CD14-positive monocyte (primary cell): ENCODE measurements at regions not wholly inside any gene's neighbourhood (a gene's known extent, or its start where the extent isn't known, plus 50 kb on each side); places are given as distances from the start of the nearest gene placed in this dataset.

Experiments used
- DNase-seq, 3 donors: peaks; one replicate each; pipeline ENCODE4 v3.0.0-alpha.2; 2011 to 2022
- H2AFZ ChIP-seq: 2 replicates; pipeline ENCODE4 v1.6.0; 2012; ENCODE audit warnings: mild to moderate bottlenecking, low read depth, low read length, inconsistent platforms; ENCODE audit not compliant: insufficient read depth, poor library complexity, severe bottlenecking
- H3K27ac ChIP-seq, 2 donors: 1 replicate in 1 of 2; 2 replicates in 1 of 2; pipeline ENCODE4 v1.5.1; 2012 to 2013; ENCODE audit warnings: low read length in 2 of 2, control low read depth in 1 of 2, inconsistent platforms in 1 of 2, low read depth in 1 of 2, mild to moderate bottlenecking in 1 of 2
- H3K27me3 ChIP-seq, 2 donors: one replicate each; pipeline versions ENCODE4 v1.6.0 to v1.6.1; 2011 to 2013; ENCODE audit warnings: low read length in 2 of 2; ENCODE audit not compliant: control insufficient read depth in 2 of 2, insufficient read depth in 2 of 2
- H3K36me3 ChIP-seq, 2 donors: replicated peaks in 1 of 2; 1 replicate in 1 of 2; 2 replicates in 1 of 2; pipeline versions ENCODE4 v1.5.1 to v1.6.1; 2012 to 2013; ENCODE audit warnings: low read length in 2 of 2, control low read depth in 1 of 2, inconsistent platforms in 1 of 2, mild to moderate bottlenecking in 1 of 2; ENCODE audit not compliant: insufficient read depth in 2 of 2, control insufficient read depth in 1 of 2
- H3K4me1 ChIP-seq, 2 donors: 1 replicate in 1 of 2; 2 replicates in 1 of 2; pipeline versions ENCODE4 v1.5.1 to v1.6.1; 2012 to 2013; ENCODE audit warnings: low read length in 2 of 2, control low read depth in 1 of 2, inconsistent platforms in 1 of 2, mild to moderate bottlenecking in 1 of 2, moderate library complexity in 1 of 2; ENCODE audit not compliant: insufficient read depth in 2 of 2, control insufficient read depth in 1 of 2
- H3K4me2 ChIP-seq: replicated peaks from 2 replicates; pipeline ENCODE3; 2012; ENCODE audit warnings: low read length, moderate library complexity, mild to moderate bottlenecking; ENCODE audit not compliant: poor library complexity, severe bottlenecking; ENCODE audit errors: extremely low read depth
- H3K4me3 ChIP-seq, 3 experiments: fragments of 200-600 bp in 1 of 3; sonication (generic) in 1 of 3; replicated peaks in 1 of 3; 1 replicate in 2 of 3; 2 replicates in 1 of 3; pipeline ENCODE4 v1.5.1; 2011 to 2013; ENCODE audit warnings: low read length in 3 of 3, mild to moderate bottlenecking in 3 of 3, control low read depth in 2 of 3, low read depth in 2 of 3, inconsistent platforms in 1 of 3, moderate library complexity in 1 of 3
- H3K79me2 ChIP-seq: 2 replicates; pipeline ENCODE4 v1.6.0; 2012; ENCODE audit warnings: mild to moderate bottlenecking, control low read depth, inconsistent platforms, low read length, moderate library complexity; ENCODE audit not compliant: insufficient read depth
- H3K9ac ChIP-seq: 2 replicates; pipeline ENCODE4 v1.6.0; 2017; ENCODE audit warnings: low read length, mild to moderate bottlenecking; ENCODE audit not compliant: insufficient read depth, poor library complexity, severe bottlenecking
- H3K9me3 ChIP-seq, 2 donors: replicated peaks in 1 of 2; 1 replicate in 1 of 2; 2 replicates in 1 of 2; pipeline versions ENCODE4 v1.5.1 to v1.6.1; 2012 to 2013; ENCODE audit warnings: low read length in 2 of 2, control low read depth in 1 of 2; ENCODE audit not compliant: control insufficient read depth in 1 of 2, insufficient read depth in 1 of 2
- H4K20me1 ChIP-seq: 2 replicates; pipeline ENCODE4 v1.6.0; 2012; ENCODE audit warnings: mild to moderate bottlenecking, low read length, control low read depth, moderate library complexity; ENCODE audit not compliant: insufficient read depth
- H3K27ac Mint-ChIP-seq, 7 donors: one replicate each; pipeline ENCODE4 v1.8.0; 2020; ENCODE audit warnings: mild to moderate bottlenecking in 7 of 7, mixed read lengths in 7 of 7, moderate library complexity in 6 of 7, inconsistent platforms in 2 of 7
- H3K27me3 Mint-ChIP-seq, 3 donors: one replicate each; pipeline ENCODE4 v1.8.0; 2021 to 2022; ENCODE audit warnings: low read depth in 3 of 3, mild to moderate bottlenecking in 3 of 3, mixed read lengths in 3 of 3, moderate library complexity in 3 of 3, inconsistent platforms in 1 of 3
- H3K36me3 Mint-ChIP-seq, 2 donors: one replicate each; pipeline ENCODE4 v1.8.0; 2020; ENCODE audit warnings: mixed read lengths in 2 of 2, inconsistent platforms in 1 of 2, mild to moderate bottlenecking in 1 of 2
- H3K4me1 Mint-ChIP-seq: one replicate; pipeline ENCODE4 v1.8.0; 2020; ENCODE audit warnings: mild to moderate bottlenecking, mixed read lengths
- H3K4me3 Mint-ChIP-seq, 2 donors: one replicate each; pipeline ENCODE4 v1.8.0; 2020; ENCODE audit warnings: mild to moderate bottlenecking in 2 of 2, mixed read lengths in 2 of 2, moderate library complexity in 1 of 2
- H3K9me3 Mint-ChIP-seq, 7 donors: one replicate each; pipeline ENCODE4 v1.8.0; 2020 to 2022; ENCODE audit warnings: mixed read lengths in 7 of 7, mild to moderate bottlenecking in 6 of 7, moderate library complexity in 6 of 7, inconsistent platforms in 2 of 7
- CTCF ChIP-seq: fragments of 200-600 bp; IDR thresholded peaks from one replicate; pipeline ENCODE4 v1.8.0; 2022; ENCODE audit warnings: antibody characterized with exemption, mild to moderate bottlenecking
- WGBS: methylation state at CpG from one replicate; pipeline ENCODE4 v1.1.5; 2013; ENCODE audit warnings: missing lambda C conversion rate; ENCODE audit not compliant: insufficient coverage; 5-methylcytosine and 5-hydroxymethylcytosine counted together
- intact Hi-C, 2 donors: fragments of 100-400 bp; cut with micrococcal nuclease; formaldehyde crosslinking; loops; one replicate each; pipeline versions ENCODE4 v1.15.0 to v1.15.1; 2023

DNA sequence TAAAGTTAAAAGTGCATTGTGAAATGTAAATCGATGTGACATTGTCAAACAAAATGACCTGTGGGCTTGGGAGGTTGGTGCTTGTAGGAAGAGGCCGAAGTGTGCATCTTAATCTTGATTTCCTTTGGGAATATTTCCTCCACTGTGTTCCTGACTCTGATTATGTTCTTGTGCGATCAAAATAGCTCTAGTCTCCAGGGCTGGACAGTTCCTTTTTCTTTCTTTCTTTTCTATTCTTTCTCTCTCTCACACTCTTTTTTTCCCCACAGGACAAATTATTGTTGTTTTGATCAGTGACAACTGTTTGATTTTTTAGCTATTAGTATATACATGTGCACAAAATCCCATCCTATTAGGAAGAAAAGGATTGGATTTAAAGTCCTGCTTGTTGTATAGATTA, 347.5 kb downstream of the ZSWIM6 start:
- Histone ChIP-seq H3K4me1 (no peaks in the 10 kb centered on the region), H2AFZ (no peak overlapping the region), H3K4me3 (no peak overlapping the region), H3K27me3 (no peaks in the 10 kb centered on the region), H3K9me3 (no peaks in the 10 kb centered on the region), H3K4me2 (no peak overlapping the region), H3K36me3 (no peaks in the 10 kb centered on the region), H4K20me1 (no peaks in the 10 kb centered on the region), H3K79me2 (no peaks in the 10 kb centered on the region), H3K27ac (no peak overlapping the region), H3K9ac (no peak overlapping the region)
- WGBS: no CpG with 5 or more reads among the region's 3 CpGs
- Mint-ChIP-seq H3K36me3 (no peaks in the 10 kb centered on the region), H3K4me1 (no peaks in the 10 kb centered on the region), H3K27me3 (peaks cover 1 to 9% (median 2%) of the 10 kb centered on the region in 3 donors), H3K9me3 (peaks cover 0 to 2% (median 0%) of the 10 kb centered on the region in 7 donors), H3K27ac (no peak overlapping the region), H3K4me3 (no peak overlapping the region)
- intact Hi-C loops: no loop called here
- no peak for DNase-seq
- no peak for TF ChIP-seq CTCF

GRCh38 chr5:61680247-61680646, 348.2 kb downstream of the ZSWIM6 start:
- no peak overlapping the region for H2AFZ ChIP-seq
- Mint-ChIP-seq H3K9me3 (peaks cover 0 to 2% (median 0%) of the 10 kb centered on the region in 7 donors), H3K4me3 (no peak overlapping the region), H3K27ac (no peak overlapping the region), H3K27me3 (peaks cover 1 to 9% (median 2%) of the 10 kb centered on the region in 3 donors), H3K4me1 (no peaks in the 10 kb centered on the region), H3K36me3 (no peaks in the 10 kb centered on the region)
- no peak overlapping the region for H3K27ac ChIP-seq
- H3K9me3 ChIP-seq: no peaks in the 10 kb centered on the region
- TF ChIP-seq CTCF: no peak
- intact Hi-C loops: no loop called here
- no CpG with 5 or more reads among the region's 2 CpGs for WGBS
- no peak overlapping the region for H3K4me2 ChIP-seq
- no peaks in the 10 kb centered on the region for H3K36me3 ChIP-seq
- H3K4me3 ChIP-seq: no peak overlapping the region
- no peaks in the 10 kb centered on the region for H4K20me1 ChIP-seq
- no peaks in the 10 kb centered on the region for H3K27me3 ChIP-seq
- no peaks in the 10 kb centered on the region for H3K4me1 ChIP-seq
- DNase-seq: no peak
- no peak overlapping the region for H3K9ac ChIP-seq
- no peaks in the 10 kb centered on the region for H3K79me2 ChIP-seq
